H9 (cell line): ENCODE measurements at regions not wholly inside any gene's neighbourhood (a gene's known extent, or its start where the extent isn't known, plus 50 kb on each side); places are given as distances from the start of the nearest gene placed in this dataset.

Experiments used
- DNase-seq: peaks from one replicate; pipeline ENCODE4 v3.0.0-alpha.2; 2017
- H2AFZ ChIP-seq: one replicate; pipeline ENCODE4 v1.6.1; 2013; ENCODE audit warnings: mild to moderate bottlenecking, low read length, control low read depth, moderate library complexity
- H2AK5ac ChIP-seq: 2 replicates; pipeline ENCODE4 v1.6.1; 2013; ENCODE audit warnings: low read length, control low read depth, mixed read lengths; ENCODE audit not compliant: insufficient read length
- H2BK120ac ChIP-seq: one replicate; pipeline ENCODE4 v1.6.1; 2013; ENCODE audit warnings: low read depth, mild to moderate bottlenecking, low read length, control low read depth, inconsistent platforms; ENCODE audit not compliant: poor library complexity, severe bottlenecking
- H2BK12ac ChIP-seq: 2 replicates; pipeline ENCODE4 v1.6.1; 2013; ENCODE audit warnings: low read length, control low read depth, mixed read lengths, low read depth; ENCODE audit not compliant: insufficient read length
- H2BK15ac ChIP-seq: 2 replicates; pipeline ENCODE4 v1.6.1; 2013; ENCODE audit warnings: low read depth, low read length, control low read depth
- H2BK20ac ChIP-seq: one replicate; pipeline ENCODE4 v1.6.1; 2013; ENCODE audit warnings: low read depth, mild to moderate bottlenecking, low read length, control low read depth, inconsistent platforms; ENCODE audit not compliant: poor library complexity, severe bottlenecking
- H2BK5ac ChIP-seq: 2 replicates; pipeline ENCODE4 v1.6.1; 2013; ENCODE audit warnings: low read length, control low read depth, mixed read lengths; ENCODE audit not compliant: insufficient read length
- H3K14ac ChIP-seq: 2 replicates; pipeline ENCODE4 v1.6.1; 2013; ENCODE audit warnings: low read length, control low read depth; ENCODE audit not compliant: insufficient read depth
- H3K18ac ChIP-seq: 2 replicates; pipeline ENCODE4 v1.6.1; 2013; ENCODE audit warnings: low read depth, mild to moderate bottlenecking, mixed read lengths, low read length, control low read depth; ENCODE audit not compliant: insufficient read length
- H3K23ac ChIP-seq: 2 replicates; pipeline ENCODE4 v1.6.1; 2013; ENCODE audit warnings: low read length, control low read depth, mixed read lengths, low read depth; ENCODE audit not compliant: insufficient read length
- H3K23me2 ChIP-seq: 2 replicates; pipeline ENCODE4 v1.6.1; 2013; ENCODE audit warnings: low read depth, mild to moderate bottlenecking, mixed read lengths, low read length, control low read depth; ENCODE audit not compliant: insufficient read length, poor library complexity, severe bottlenecking
- H3K27ac ChIP-seq: 2 replicates; pipeline ENCODE4 v1.5.1; 2013; ENCODE audit warnings: low read length, control low read depth, mixed read lengths, low read depth; ENCODE audit not compliant: insufficient read length
- H3K27me3 ChIP-seq: 2 replicates; pipeline ENCODE4 v1.6.1; 2013; ENCODE audit warnings: low read length, control low read depth, inconsistent platforms; ENCODE audit not compliant: insufficient read depth
- H3K4ac ChIP-seq: 2 replicates; pipeline ENCODE4 v1.6.1; 2013; ENCODE audit warnings: low read depth, mild to moderate bottlenecking, control low read depth, inconsistent platforms, low read length, moderate library complexity
- H3K4me1 ChIP-seq: 2 replicates; pipeline ENCODE4 v1.6.1; 2013; ENCODE audit warnings: low read length, control low read depth, inconsistent platforms; ENCODE audit not compliant: insufficient read depth
- H3K4me2 ChIP-seq: 2 replicates; pipeline ENCODE4 v1.6.1; 2013; ENCODE audit warnings: low read length, control low read depth, mixed read lengths; ENCODE audit not compliant: insufficient read length, insufficient read depth
- H3K56ac ChIP-seq: 2 replicates; pipeline ENCODE4 v1.6.1; 2013; ENCODE audit warnings: low read depth, mild to moderate bottlenecking, mixed read lengths, low read length, control low read depth; ENCODE audit not compliant: insufficient read length
- H3K79me1 ChIP-seq: 2 replicates; pipeline ENCODE4 v1.6.1; 2013; ENCODE audit warnings: low read depth, mild to moderate bottlenecking, moderate library complexity, low read length, control low read depth, inconsistent platforms; ENCODE audit not compliant: insufficient read depth, poor library complexity, severe bottlenecking
- H3K79me2 ChIP-seq: 2 replicates; pipeline ENCODE4 v1.6.1; 2013; ENCODE audit warnings: low read length, control low read depth, inconsistent platforms; ENCODE audit not compliant: insufficient read depth
- H3K9ac ChIP-seq: 2 replicates; pipeline ENCODE4 v1.6.1; 2013; ENCODE audit warnings: low read length, control low read depth, mixed read lengths; ENCODE audit not compliant: insufficient read length; ENCODE audit errors: extremely low read depth
- H3K9me3 ChIP-seq: one replicate; pipeline ENCODE4 v1.6.1; 2013; ENCODE audit warnings: low read depth, low read length, inconsistent platforms; ENCODE audit not compliant: control insufficient read depth
- H3T11ph ChIP-seq: one replicate; pipeline ENCODE4 v1.6.1; 2013; ENCODE audit warnings: mild to moderate bottlenecking, low read length, control low read depth, inconsistent platforms
- H4K20me1 ChIP-seq: one replicate; pipeline ENCODE4 v1.6.1; 2013; ENCODE audit not compliant: control insufficient read depth, insufficient read length, insufficient read depth
- H4K5ac ChIP-seq: 2 replicates; pipeline ENCODE4 v1.6.1; 2013; ENCODE audit warnings: low read depth, mild to moderate bottlenecking, mixed read lengths, low read length, control low read depth; ENCODE audit not compliant: insufficient read length
- H4K8ac ChIP-seq: replicated peaks from 2 replicates; pipeline ENCODE4 v1.6.1; 2013; ENCODE audit warnings: low read length, control low read depth, mixed read lengths, low read depth; ENCODE audit not compliant: insufficient read length
- H4K91ac ChIP-seq: 2 replicates; pipeline ENCODE4 v1.6.1; 2013; ENCODE audit warnings: low read depth, mild to moderate bottlenecking, moderate library complexity, mixed read lengths, low read length, control low read depth; ENCODE audit not compliant: insufficient read length
- H3K27ac Mint-ChIP-seq, 3 experiments: 2 replicates in 2 of 3; 3 replicates in 1 of 3; pipeline ENCODE4 v1.8.0; 2020 to 2021; ENCODE audit warnings: mixed read lengths in 3 of 3, mild to moderate bottlenecking in 1 of 3, moderate library complexity in 1 of 3
- H3K27me3 Mint-ChIP-seq: 2 replicates; pipeline ENCODE4 v1.8.0; 2021; ENCODE audit warnings: low read depth, mild to moderate bottlenecking, moderate library complexity, mixed read lengths
- H3K36me3 Mint-ChIP-seq, 3 experiments: 2 replicates in 2 of 3; 3 replicates in 1 of 3; pipeline ENCODE4 v1.8.0; 2020 to 2021; ENCODE audit warnings: low read depth in 3 of 3, mixed read lengths in 3 of 3; ENCODE audit not compliant: insufficient read depth in 1 of 3
- H3K4me1 Mint-ChIP-seq, 2 experiments: 2 replicates each; pipeline ENCODE4 v1.8.0; 2020; ENCODE audit warnings: mixed read lengths in 2 of 2
- H3K4me3 Mint-ChIP-seq, 2 experiments: 2 replicates in 1 of 2; 3 replicates in 1 of 2; pipeline ENCODE4 v1.8.0; 2020 to 2021; ENCODE audit warnings: mild to moderate bottlenecking in 2 of 2, mixed read lengths in 2 of 2, moderate library complexity in 1 of 2
- H3K9me3 Mint-ChIP-seq, 2 experiments: 2 replicates in 1 of 2; 3 replicates in 1 of 2; pipeline ENCODE4 v1.8.0; 2020; ENCODE audit warnings: mild to moderate bottlenecking in 2 of 2, mixed read lengths in 2 of 2, moderate library complexity in 1 of 2
- CTCF ChIP-seq: fragments of 200-600 bp; sonication (generic); conservative IDR thresholded peaks from 3 replicates; pipeline ENCODE4 v1.8.0; 2021; ENCODE audit warnings: antibody characterized with exemption, mild to moderate bottlenecking
- WGBS: extraction: QIAGEN DNeasy Blood & Tissue Kit; methylation state at CpG from one replicate; pipeline ENCODE4 v1.1.7; 2013; ENCODE audit warnings: missing lambda C conversion rate, low lambda C conversion rate, mixed read lengths; ENCODE audit not compliant: insufficient read length; ENCODE audit errors: extremely low coverage; 5-methylcytosine and 5-hydroxymethylcytosine counted together

GRCh38 chr15:95910643-95911212 lies 419.8 kb upstream of the NR2F2 start:
- Histone ChIP-seq H4K8ac (no peak overlapping the region), H3K56ac (no peak overlapping the region), H2BK12ac (no peak overlapping the region), H2AFZ (no peak overlapping the region), H3T11ph (no peak overlapping the region), H3K4me2 (peak overlapping the region; percentile 52), H2BK20ac (no peak overlapping the region), H2AK5ac (no peak overlapping the region), H3K79me2 (no peaks in the 10 kb centered on the region), H4K5ac (no peak overlapping the region), H3K9ac (no peak overlapping the region), H2BK120ac (no peak overlapping the region), H3K4ac (no peak overlapping the region), H3K79me1 (no peaks in the 10 kb centered on the region), H3K14ac (no peak overlapping the region), H2BK15ac (no peak overlapping the region), H4K20me1 (no peaks in the 10 kb centered on the region), H3K27ac (peak overlapping the region; percentile 10), H3K23ac (no peak overlapping the region), H3K27me3 (peaks cover 6% of the 10 kb centered on the region; the same call in 1 of the 2 replicates), H4K91ac (no peak overlapping the region), H3K4me1 (peaks cover 14% of the 10 kb centered on the region; the same call in 1 of the 2 replicates), H2BK5ac (no peak overlapping the region), H3K23me2 (no peaks in the 10 kb centered on the region), H3K9me3 (no peaks in the 10 kb centered on the region), H3K18ac (no peak overlapping the region)
- Mint-ChIP-seq H3K9me3 (no peaks in the 10 kb centered on the region), H3K27me3 (peaks cover 78% of the 10 kb centered on the region), H3K4me3 (peak overlapping the region; percentile 39 to 52; a peak in 3 of 5 replicates), H3K4me1 (peaks cover 37 to 44% of the 10 kb centered on the region in 2 experiments), H3K27ac (peak overlapping the region; percentile 37 to 63 (median 61); a peak in 6 of 7 replicates), H3K36me3 (no peaks in the 10 kb centered on the region)
- WGBS, result no CpG with 5 or more reads among the region's 11 CpGs
- TF ChIP-seq CTCF, result no peak
- peak; percentile 81 for DNase-seq
